HL-60 (cell line): ENCODE measurements at regions not wholly inside any gene's neighbourhood (a gene's known extent, or its start where the extent isn't known, plus 50 kb on each side); places are given as distances from the start of the nearest gene placed in this dataset.

ENCODE experiments used
- GABPA ChIP-seq: IDR thresholded peaks from 2 replicates; pipeline ENCODE4 v1.6.1; 2012; ENCODE audit warnings: low read depth
- POLR2AphosphoS5 ChIP-seq: IDR thresholded peaks from 2 replicates; pipeline ENCODE4 v1.6.1; 2012; ENCODE audit warnings: low read depth
- TF ChIP-seq, protein P1 (sequence below): IDR thresholded peaks from 2 replicates; pipeline ENCODE4 v1.6.1; 2012; ENCODE audit warnings: low read depth; ENCODE audit not compliant: insufficient replicate concordance
- TF ChIP-seq, protein P2 (sequence below): IDR thresholded peaks from one replicate; pipeline ENCODE4 v1.5.1; 2011; ENCODE audit warnings: low read length, control low read depth, inconsistent platforms; ENCODE audit not compliant: insufficient read depth

DNA sequence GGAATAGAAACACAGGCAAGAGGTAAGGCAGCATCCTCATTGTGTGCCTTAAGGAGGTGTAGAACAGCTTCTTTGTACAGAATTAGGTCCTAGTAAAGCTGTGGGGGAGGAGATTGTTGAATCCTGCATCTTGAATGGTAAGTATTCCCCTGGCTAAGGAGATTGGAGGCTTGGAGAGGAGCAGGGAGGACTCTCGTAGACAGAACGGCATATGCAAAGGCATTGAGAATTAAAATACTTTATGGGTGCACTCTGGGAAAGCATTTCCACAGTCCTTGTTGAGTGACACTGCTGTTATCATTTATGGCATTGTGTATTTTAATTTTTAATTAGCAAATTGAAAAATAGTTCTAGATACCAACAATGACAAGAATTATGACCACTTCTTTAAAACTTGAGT lies 66.5 kb upstream of the GPR149 start:
- TF ChIP-seq, protein P1, sequence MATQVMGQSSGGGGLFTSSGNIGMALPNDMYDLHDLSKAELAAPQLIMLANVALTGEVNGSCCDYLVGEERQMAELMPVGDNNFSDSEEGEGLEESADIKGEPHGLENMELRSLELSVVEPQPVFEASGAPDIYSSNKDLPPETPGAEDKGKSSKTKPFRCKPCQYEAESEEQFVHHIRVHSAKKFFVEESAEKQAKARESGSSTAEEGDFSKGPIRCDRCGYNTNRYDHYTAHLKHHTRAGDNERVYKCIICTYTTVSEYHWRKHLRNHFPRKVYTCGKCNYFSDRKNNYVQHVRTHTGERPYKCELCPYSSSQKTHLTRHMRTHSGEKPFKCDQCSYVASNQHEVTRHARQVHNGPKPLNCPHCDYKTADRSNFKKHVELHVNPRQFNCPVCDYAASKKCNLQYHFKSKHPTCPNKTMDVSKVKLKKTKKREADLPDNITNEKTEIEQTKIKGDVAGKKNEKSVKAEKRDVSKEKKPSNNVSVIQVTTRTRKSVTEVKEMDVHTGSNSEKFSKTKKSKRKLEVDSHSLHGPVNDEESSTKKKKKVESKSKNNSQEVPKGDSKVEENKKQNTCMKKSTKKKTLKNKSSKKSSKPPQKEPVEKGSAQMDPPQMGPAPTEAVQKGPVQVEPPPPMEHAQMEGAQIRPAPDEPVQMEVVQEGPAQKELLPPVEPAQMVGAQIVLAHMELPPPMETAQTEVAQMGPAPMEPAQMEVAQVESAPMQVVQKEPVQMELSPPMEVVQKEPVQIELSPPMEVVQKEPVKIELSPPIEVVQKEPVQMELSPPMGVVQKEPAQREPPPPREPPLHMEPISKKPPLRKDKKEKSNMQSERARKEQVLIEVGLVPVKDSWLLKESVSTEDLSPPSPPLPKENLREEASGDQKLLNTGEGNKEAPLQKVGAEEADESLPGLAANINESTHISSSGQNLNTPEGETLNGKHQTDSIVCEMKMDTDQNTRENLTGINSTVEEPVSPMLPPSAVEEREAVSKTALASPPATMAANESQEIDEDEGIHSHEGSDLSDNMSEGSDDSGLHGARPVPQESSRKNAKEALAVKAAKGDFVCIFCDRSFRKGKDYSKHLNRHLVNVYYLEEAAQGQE = no peak
- TF ChIP-seq, protein P2, sequence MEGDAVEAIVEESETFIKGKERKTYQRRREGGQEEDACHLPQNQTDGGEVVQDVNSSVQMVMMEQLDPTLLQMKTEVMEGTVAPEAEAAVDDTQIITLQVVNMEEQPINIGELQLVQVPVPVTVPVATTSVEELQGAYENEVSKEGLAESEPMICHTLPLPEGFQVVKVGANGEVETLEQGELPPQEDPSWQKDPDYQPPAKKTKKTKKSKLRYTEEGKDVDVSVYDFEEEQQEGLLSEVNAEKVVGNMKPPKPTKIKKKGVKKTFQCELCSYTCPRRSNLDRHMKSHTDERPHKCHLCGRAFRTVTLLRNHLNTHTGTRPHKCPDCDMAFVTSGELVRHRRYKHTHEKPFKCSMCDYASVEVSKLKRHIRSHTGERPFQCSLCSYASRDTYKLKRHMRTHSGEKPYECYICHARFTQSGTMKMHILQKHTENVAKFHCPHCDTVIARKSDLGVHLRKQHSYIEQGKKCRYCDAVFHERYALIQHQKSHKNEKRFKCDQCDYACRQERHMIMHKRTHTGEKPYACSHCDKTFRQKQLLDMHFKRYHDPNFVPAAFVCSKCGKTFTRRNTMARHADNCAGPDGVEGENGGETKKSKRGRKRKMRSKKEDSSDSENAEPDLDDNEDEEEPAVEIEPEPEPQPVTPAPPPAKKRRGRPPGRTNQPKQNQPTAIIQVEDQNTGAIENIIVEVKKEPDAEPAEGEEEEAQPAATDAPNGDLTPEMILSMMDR = no peak
- no peak for TF ChIP-seq POLR2AphosphoS5
- no peak for TF ChIP-seq GABPA
